ENCODE measurements at regions not wholly inside any gene's neighbourhood (a gene's known extent, or its start where the extent isn't known, plus 50 kb on each side); places are given as distances from the start of the nearest gene placed in this dataset.

- 3% methylated on average over 2 of the region's 2 CpGs for WGBS (ENCODE audit: low lambda C conversion rate)
- no peak overlapping the region for H3K27ac ChIP-seq (ENCODE audit: low read depth in 2 of 2, low read length in 1 of 2)
- H3F3A ChIP-seq (replicated peaks; ENCODE audit: insufficient read depth) = no peaks in the 10 kb centered on the region
- H3K9ac ChIP-seq = no peak overlapping the region
- no peaks in the 10 kb centered on the region for H3K4me1 ChIP-seq (ENCODE audit: control insufficient read depth in 1 of 2, insufficient read depth in 2 of 2, low read depth in 1 of 2, low read length in 1 of 2)
- no peak overlapping the region for H3K4me3 ChIP-seq (ENCODE audit: low read depth in 2 of 2, low read length in 1 of 2)
- no peaks in the 10 kb centered on the region for H3K9me3 ChIP-seq
- no peak overlapping the region for H3K4me2 ChIP-seq
- POLR2A ChIA-PET = no interaction called here
- no peaks in the 10 kb centered on the region for H3K79me2 ChIP-seq (ENCODE audit: insufficient read depth)
- TF ChIP-seq REST (IDR thresholded peaks at IDR 0.05; ENCODE audit: low read depth, low read length) (no peak), RCOR1 (IDR thresholded peaks at IDR 0.05; ENCODE audit: low read length) (no peak), RAD21 (IDR thresholded peaks at IDR 0.05; ENCODE audit: low read length) (no peak), USF1 (IDR thresholded peaks at IDR 0.05; ENCODE audit: borderline replicate concordance, low read depth) (no peak), PBX3 (IDR thresholded peaks at IDR 0.05) (no peak), CTCF (IDR thresholded peaks at IDR 0.05) (no peak), TEAD4 (IDR thresholded peaks at IDR 0.05; ENCODE audit: borderline replicate concordance, insufficient read depth) (no peak), USF2 (IDR thresholded peaks at IDR 0.05; ENCODE audit: borderline replicate concordance, low read depth, low read length) (no peak), CHD2 (IDR thresholded peaks at IDR 0.05; ENCODE audit: low read length, partially characterized antibody) (no peak), POLR2AphosphoS5 (IDR thresholded peaks at IDR 0.05; ENCODE audit: low read depth, low read length) (no peak), MXI1 (IDR thresholded peaks at IDR 0.05; ENCODE audit: low read depth, low read length) (no peak), EZH2phosphoT487 (IDR thresholded peaks at IDR 0.05; ENCODE audit: borderline replicate concordance, low read depth) (no peak), SMC3 (IDR thresholded peaks at IDR 0.05; ENCODE audit: low read depth, low read length) (no peak), TAF1 (IDR thresholded peaks at IDR 0.05; ENCODE audit: borderline replicate concordance, low read depth, low read length) (no peak), SIN3A (IDR thresholded peaks at IDR 0.05; ENCODE audit: borderline replicate concordance, low read depth, low read length) (no peak), GABPA (IDR thresholded peaks at IDR 0.05; ENCODE audit: low read depth) (no peak), EP300 (IDR thresholded peaks at IDR 0.05; ENCODE audit: borderline replicate concordance in 1 of 2, low read depth in 1 of 2, low read length in 1 of 2) (no peak), MEF2A (IDR thresholded peaks at IDR 0.05; ENCODE audit: borderline replicate concordance, low read depth) (no peak), FOXJ3 (CRISPR knock-in tag; IDR thresholded peaks at IDR 0.05) (no peak), RFX5 (IDR thresholded peaks at IDR 0.05; ENCODE audit: low read length) (no peak)
- DNase-seq = no peak
- no peaks in the 10 kb centered on the region for H3K9me2 ChIP-seq
- H2AFZ ChIP-seq (ENCODE audit: low read depth) = no peak overlapping the region
- no peaks in the 10 kb centered on the region for H3K36me3 ChIP-seq (replicated peaks in 1 of 2; ENCODE audit: control insufficient read depth in 1 of 2, insufficient read depth in 2 of 2, low read length in 1 of 2)
- H3K27me3 ChIP-seq (ENCODE audit: insufficient read depth) = no peaks in the 10 kb centered on the region
- CTCF ChIA-PET = no interaction called here
- no peaks in the 10 kb centered on the region for H4K20me1 ChIP-seq (ENCODE audit: insufficient read depth)
Measured at GRCh38 chr2:156158808-156159207, 173.7 kb downstream of the NR4A2 start.
